SK-N-SH (cell line): ENCODE measurements at regions not wholly inside any gene's neighbourhood (a gene's known extent, or its start where the extent isn't known, plus 50 kb on each side); places are given as distances from the start of the nearest gene placed in this dataset.

Experiments
- TF ChIP-seq, protein P1 (sequence below): fragments of 200-600 bp; sonication (generic); IDR thresholded peaks from 2 replicates; pipeline ENCODE4 v1.6.1; 2017; ENCODE audit warnings: antibody characterized with exemption, mild to moderate bottlenecking, moderate library complexity
- TF ChIP-seq, protein P2 (sequence below): fragments of 150-350 bp; IDR thresholded peaks from 2 replicates; pipeline ENCODE4 v1.6.1; 2017; ENCODE audit warnings: antibody characterized with exemption, low read length, low read depth, borderline replicate concordance

DNA sequence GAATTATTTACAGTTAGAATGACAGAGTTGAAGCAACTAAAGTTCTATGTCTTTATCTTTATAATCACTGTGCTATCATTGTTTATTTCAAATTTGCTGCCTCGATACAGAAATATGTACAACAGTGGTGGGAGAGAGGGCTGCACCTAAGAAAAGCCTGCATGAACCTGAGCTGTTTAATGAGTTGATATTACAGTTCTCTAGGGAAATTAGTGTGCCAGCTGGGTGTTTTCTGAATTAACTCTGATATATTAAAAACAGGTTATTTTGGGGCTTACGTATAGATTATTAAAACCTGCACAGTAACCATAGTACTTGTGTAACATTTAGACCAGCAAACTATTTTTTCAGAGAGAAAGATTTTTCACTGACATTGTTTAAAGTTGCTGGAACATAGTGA lies 750.5 kb upstream of the DDX18 start:
- TF ChIP-seq, protein P1, sequence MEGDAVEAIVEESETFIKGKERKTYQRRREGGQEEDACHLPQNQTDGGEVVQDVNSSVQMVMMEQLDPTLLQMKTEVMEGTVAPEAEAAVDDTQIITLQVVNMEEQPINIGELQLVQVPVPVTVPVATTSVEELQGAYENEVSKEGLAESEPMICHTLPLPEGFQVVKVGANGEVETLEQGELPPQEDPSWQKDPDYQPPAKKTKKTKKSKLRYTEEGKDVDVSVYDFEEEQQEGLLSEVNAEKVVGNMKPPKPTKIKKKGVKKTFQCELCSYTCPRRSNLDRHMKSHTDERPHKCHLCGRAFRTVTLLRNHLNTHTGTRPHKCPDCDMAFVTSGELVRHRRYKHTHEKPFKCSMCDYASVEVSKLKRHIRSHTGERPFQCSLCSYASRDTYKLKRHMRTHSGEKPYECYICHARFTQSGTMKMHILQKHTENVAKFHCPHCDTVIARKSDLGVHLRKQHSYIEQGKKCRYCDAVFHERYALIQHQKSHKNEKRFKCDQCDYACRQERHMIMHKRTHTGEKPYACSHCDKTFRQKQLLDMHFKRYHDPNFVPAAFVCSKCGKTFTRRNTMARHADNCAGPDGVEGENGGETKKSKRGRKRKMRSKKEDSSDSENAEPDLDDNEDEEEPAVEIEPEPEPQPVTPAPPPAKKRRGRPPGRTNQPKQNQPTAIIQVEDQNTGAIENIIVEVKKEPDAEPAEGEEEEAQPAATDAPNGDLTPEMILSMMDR = no peak
- TF ChIP-seq, protein P2, sequence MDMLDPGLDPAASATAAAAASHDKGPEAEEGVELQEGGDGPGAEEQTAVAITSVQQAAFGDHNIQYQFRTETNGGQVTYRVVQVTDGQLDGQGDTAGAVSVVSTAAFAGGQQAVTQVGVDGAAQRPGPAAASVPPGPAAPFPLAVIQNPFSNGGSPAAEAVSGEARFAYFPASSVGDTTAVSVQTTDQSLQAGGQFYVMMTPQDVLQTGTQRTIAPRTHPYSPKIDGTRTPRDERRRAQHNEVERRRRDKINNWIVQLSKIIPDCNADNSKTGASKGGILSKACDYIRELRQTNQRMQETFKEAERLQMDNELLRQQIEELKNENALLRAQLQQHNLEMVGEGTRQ = no peak
